HepG2 (cell line): ENCODE measurements at regions not wholly inside any gene's neighbourhood (a gene's known extent, or its start where the extent isn't known, plus 50 kb on each side); places are given as distances from the start of the nearest gene placed in this dataset.

Experiments used
- ATAC-seq: fragments of 200-7000 bp; cut with Tn5 transposase; 3 replicates; pipeline ENCODE4 v1.9.1; 2020; ENCODE audit warnings: mild to moderate bottlenecking, moderate library complexity
- BruUV-seq: library from RNA; stranded (reverse); fragments of 400-500 nt; replicated peaks from 2 replicates; lab custom pipeline; 2021; lab: Mats Ljungman, UMichigan
- CTCF ChIA-PET: fragments of 300-600 bp; formaldehyde crosslinking; extraction: SDS; loops from one replicate; lab custom pipeline; 2021; ENCODE audit warnings: low total read pairs, inconsistent platforms, low intra/inter-chr PET ratio; lab: Yijun Ruan, JAX
- POLR2A ChIA-PET: fragments of 350-600 bp; sonication (Branson Sonifier 250); formaldehyde crosslinking; loops from one replicate; lab custom pipeline; 2020; ENCODE audit warnings: antibody characterized with exemption, inconsistent platforms; lab: Yijun Ruan, JAX
- DNase-seq: peaks from one replicate; pipeline ENCODE4 v3.0.0-alpha.2; 2015; ENCODE audit warnings: low spot score
- FAIRE-seq: peaks from 3 replicates; lab custom pipeline; 2011; peaks lifted over from hg19 to GRCh38; lab: Jason Lieb, UNC
- H2AFZ ChIP-seq: one replicate; pipeline ENCODE4 v1.6.1; 2011; ENCODE audit warnings: low read length, inconsistent platforms
- H3K27ac ChIP-seq: fragments of 300-600 bp; 3 replicates; pipeline ENCODE4 v1.8.0; 2011; ENCODE audit warnings: mixed run types, mild to moderate bottlenecking, mixed read lengths, low read length, inconsistent platforms; ENCODE audit not compliant: insufficient read depth; ENCODE audit errors: extremely low read length
- H3K27me3 ChIP-seq, 2 experiments: fragments of 200-600 bp in 1 of 2; 2 replicates in 1 of 2; 3 replicates in 1 of 2; pipeline versions ENCODE4 v1.6.0 to v1.8.0; 2011; ENCODE audit warnings: low read length in 2 of 2, mild to moderate bottlenecking in 2 of 2, moderate library complexity in 2 of 2, inconsistent platforms in 1 of 2; ENCODE audit not compliant: insufficient read depth in 2 of 2, control insufficient read depth in 1 of 2
- H3K36me3 ChIP-seq, 2 experiments: fragments of 200-600 bp in 1 of 2; replicated peaks in 1 of 2; 2 replicates in 1 of 2; 3 replicates in 1 of 2; pipeline versions ENCODE4 v1.5.1 to v1.8.0; 2011; ENCODE audit warnings: low read length in 2 of 2, inconsistent platforms in 1 of 2; ENCODE audit not compliant: insufficient read depth in 2 of 2, control insufficient read depth in 1 of 2
- H3K4me1 ChIP-seq: 2 replicates; pipeline ENCODE4 v1.5.1; 2012; ENCODE audit warnings: low read length, inconsistent platforms; ENCODE audit not compliant: insufficient read depth
- H3K4me2 ChIP-seq: 2 replicates; pipeline ENCODE4 v1.6.0; 2011; ENCODE audit warnings: low read depth, low read length, inconsistent platforms
- H3K4me3 ChIP-seq, 3 experiments: fragments of 200-600 bp in 1 of 3; sonication (generic), shearing (Covaris generic) in 1 of 3; replicated peaks in 1 of 3; 2 replicates each; pipeline ENCODE4 v1.5.1; 2011 to 2016; ENCODE audit warnings: low read length in 3 of 3, inconsistent platforms in 2 of 3, low read depth in 2 of 3, mild to moderate bottlenecking in 2 of 3, control low read depth in 1 of 3, mixed read lengths in 1 of 3; ENCODE audit not compliant: insufficient read depth in 1 of 3
- H3K79me2 ChIP-seq: one replicate; pipeline ENCODE4 v1.6.1; 2011; ENCODE audit warnings: low read length, inconsistent platforms; ENCODE audit not compliant: insufficient read depth
- H3K9ac ChIP-seq: 2 replicates; pipeline ENCODE4 v1.6.0; 2011; ENCODE audit warnings: mild to moderate bottlenecking, low read depth, low read length, inconsistent platforms; ENCODE audit not compliant: insufficient read depth
- H3K9me3 ChIP-seq: 2 replicates; pipeline ENCODE4 v1.5.1; 2012; ENCODE audit warnings: mild to moderate bottlenecking, low read length
- H4K20me1 ChIP-seq: 2 replicates; pipeline ENCODE4 v1.6.0; 2011; ENCODE audit warnings: inconsistent platforms, mild to moderate bottlenecking, low read length, moderate library complexity; ENCODE audit not compliant: insufficient read depth
- KMT2A ChIP-seq: sonication (generic); formaldehyde crosslinking; IDR thresholded peaks from 2 replicates; pipeline ENCODE4 v1.4.0; 2020; ENCODE audit warnings: missing genetic modification reagents
- KMT2B ChIP-seq: IDR thresholded peaks from 2 replicates; pipeline ENCODE4 v1.6.1; 2016; ENCODE audit warnings: missing genetic modification reagents, missing compliant biosample characterization
- LRRFIP1 ChIP-seq: sonication (generic); formaldehyde crosslinking; conservative IDR thresholded peaks from 2 replicates; pipeline ENCODE4 v1.4.0; 2020; ENCODE audit warnings: missing genetic modification reagents
- NPAS2 ChIP-seq: sonication (generic); formaldehyde crosslinking; IDR thresholded peaks from 2 replicates; pipeline ENCODE4 v1.8.0; 2022; ENCODE audit warnings: mild to moderate bottlenecking, missing genetic modification reagents, borderline replicate concordance
- PAWR ChIP-seq: sonication (generic); formaldehyde crosslinking; IDR thresholded peaks from 2 replicates; pipeline ENCODE4 v1.4.0; 2020; ENCODE audit warnings: missing genetic modification reagents, mild to moderate bottlenecking, borderline replicate concordance
- PRDM10 ChIP-seq: sonication (generic); formaldehyde crosslinking; IDR thresholded peaks from 2 replicates; pipeline ENCODE4 v1.4.0; 2020; ENCODE audit warnings: low read depth, missing genetic modification reagents
- RBM22 ChIP-seq: fragments of 200-400 bp; formaldehyde crosslinking; optimal IDR thresholded peaks from 2 replicates; pipeline ENCODE3; 2017; ENCODE audit warnings: mild to moderate bottlenecking, low read length, moderate library complexity
- SIX4 ChIP-seq: sonication (generic); formaldehyde crosslinking; IDR thresholded peaks from 2 replicates; pipeline ENCODE4 v1.4.0; 2020; ENCODE audit warnings: missing genetic modification reagents
- TBL1XR1 ChIP-seq: fragments of 150-350 bp; IDR thresholded peaks from 2 replicates; pipeline ENCODE4 v1.6.1; 2014; ENCODE audit warnings: borderline replicate concordance, low read length; ENCODE audit not compliant: partially characterized antibody
- TBP ChIP-seq: sonication (generic); formaldehyde crosslinking; IDR thresholded peaks from 2 replicates; pipeline ENCODE4 v1.5.0; 2020; ENCODE audit warnings: missing genetic modification reagents
- TFAP4 ChIP-seq: sonication (generic); IDR thresholded peaks from 2 replicates; pipeline ENCODE4 v1.6.1; 2016; ENCODE audit warnings: low read depth, borderline replicate concordance
- ZNF33A ChIP-seq: sonication (generic); formaldehyde crosslinking; IDR thresholded peaks from 2 replicates; pipeline ENCODE4 v1.5.1; 2020; ENCODE audit warnings: missing genetic modification reagents, mild to moderate bottlenecking, moderate library complexity, borderline replicate concordance
- ZNF441 ChIP-seq: sonication (generic); formaldehyde crosslinking; IDR thresholded peaks from 2 replicates; pipeline ENCODE4 v1.7.0; 2021; ENCODE audit warnings: missing genetic modification reagents, borderline replicate concordance
- ZNF468 ChIP-seq: sonication (generic); formaldehyde crosslinking; IDR thresholded peaks from 2 replicates; pipeline ENCODE4 v1.8.0; 2022; ENCODE audit warnings: mild to moderate bottlenecking, moderate library complexity, missing genetic modification reagents
- ZNF510 ChIP-seq: sonication (generic); formaldehyde crosslinking; IDR thresholded peaks from 2 replicates; pipeline ENCODE4 v1.4.0; 2020; ENCODE audit warnings: low read depth, mild to moderate bottlenecking, missing genetic modification reagents
- ZNF724P ChIP-seq: sonication (generic); formaldehyde crosslinking; IDR thresholded peaks from 2 replicates; pipeline ENCODE4 v1.8.0; 2022; ENCODE audit warnings: missing genetic modification reagents, borderline replicate concordance
- ZNF776 ChIP-seq: sonication (generic); formaldehyde crosslinking; IDR thresholded peaks from 2 replicates; pipeline ENCODE4 v1.4.0; 2020; ENCODE audit warnings: mild to moderate bottlenecking, missing genetic modification reagents
- ZNF850 ChIP-seq: sonication (generic); formaldehyde crosslinking; conservative IDR thresholded peaks from 2 replicates; pipeline ENCODE4 v1.9.0; 2021; ENCODE audit warnings: mild to moderate bottlenecking, missing genetic modification reagents
- ZNF878 ChIP-seq: sonication (generic); formaldehyde crosslinking; IDR thresholded peaks from 2 replicates; pipeline ENCODE4 v1.8.1; 2023; ENCODE audit warnings: mild to moderate bottlenecking, missing genetic modification reagents, moderate library complexity
- ZNF891 ChIP-seq: sonication (generic); formaldehyde crosslinking; IDR thresholded peaks from 2 replicates; pipeline ENCODE4 v1.5.0; 2020; ENCODE audit warnings: mild to moderate bottlenecking, missing genetic modification reagents
- WGBS: methylation state at CpG from one replicate; pipeline ENCODE4 v1.1.6; 2017; ENCODE audit warnings: low lambda C conversion rate; 5-methylcytosine and 5-hydroxymethylcytosine counted together
- in situ Hi-C: cut with HindIII; loops from 2 replicates; pipeline ENCODE4 v1.10.0; 2017; ENCODE audit warnings: low pct_unique_long_range_greater_than_20kb; ENCODE audit not compliant: extremely low pct_ligation_motif_present
- intact Hi-C: fragments of 100-400 bp; cut with micrococcal nuclease; formaldehyde crosslinking; loops from one replicate; pipeline ENCODE4 v1.10.0; 2022; ENCODE audit not compliant: unreplicated experiment

- no peak for FAIRE-seq
- no peak for ATAC-seq
- H3K4me2 ChIP-seq = no peak overlapping the region
- TF ChIP-seq RBM22 (no peak), LRRFIP1 (CRISPR knock-in tag) (no peak), NPAS2 (CRISPR knock-in tag) (no peak), TBP (CRISPR knock-in tag) (no peak), ZNF850 (no peak), KMT2A (no peak), SIX4 (no peak), ZNF724P (CRISPR knock-in tag) (no peak), ZNF33A (CRISPR knock-in tag) (no peak), PAWR (CRISPR knock-in tag) (no peak), ZNF441 (CRISPR knock-in tag) (no peak), ZNF776 (CRISPR knock-in tag) (no peak), ZNF891 (CRISPR knock-in tag) (no peak), ZNF878 (CRISPR knock-in tag) (no peak), ZNF468 (CRISPR knock-in tag) (no peak), KMT2B (no peak), TFAP4 (no peak), TBL1XR1 (no peak), ZNF510 (CRISPR knock-in tag) (no peak), PRDM10 (CRISPR knock-in tag) (no peak)
- H3K9me3 ChIP-seq = no peaks in the 10 kb centered on the region
- no TSS peak for BruUV-seq
- H2AFZ ChIP-seq = no peak overlapping the region
- no CpG with 5 or more reads among the region's 4 CpGs for WGBS
- no peak overlapping the region for H3K27ac ChIP-seq
- H3K4me1 ChIP-seq = 0 out of 2 replicates have a peak, but pooled peaks cover 4% of the 10 kb centered on the region
- ChIA-PET CTCF (no interaction called here), POLR2A (no interaction called here)
- H3K79me2 ChIP-seq = no peaks in the 10 kb centered on the region
- H4K20me1 ChIP-seq = 0 out of 2 replicates have a peak, but pooled peaks cover 3% of the 10 kb centered on the region
- H3K27me3 ChIP-seq = no peaks in the 10 kb centered on the region
- intact Hi-C loops (no loop called here), in situ Hi-C loops (no loop called here)
- H3K4me3 ChIP-seq = no peak overlapping the region
- no peak for DNase-seq
- no peak overlapping the region for H3K9ac ChIP-seq
- H3K36me3 ChIP-seq = no peaks in the 10 kb centered on the region
These were observed 67.0 kb downstream of the CHCHD4 start for GRCh38 chr3:14057701-14058100.
